ENCODE measurements at regions not wholly inside any gene's neighbourhood (a gene's known extent, or its start where the extent isn't known, plus 50 kb on each side); places are given as distances from the start of the nearest gene placed in this dataset.

DNA sequence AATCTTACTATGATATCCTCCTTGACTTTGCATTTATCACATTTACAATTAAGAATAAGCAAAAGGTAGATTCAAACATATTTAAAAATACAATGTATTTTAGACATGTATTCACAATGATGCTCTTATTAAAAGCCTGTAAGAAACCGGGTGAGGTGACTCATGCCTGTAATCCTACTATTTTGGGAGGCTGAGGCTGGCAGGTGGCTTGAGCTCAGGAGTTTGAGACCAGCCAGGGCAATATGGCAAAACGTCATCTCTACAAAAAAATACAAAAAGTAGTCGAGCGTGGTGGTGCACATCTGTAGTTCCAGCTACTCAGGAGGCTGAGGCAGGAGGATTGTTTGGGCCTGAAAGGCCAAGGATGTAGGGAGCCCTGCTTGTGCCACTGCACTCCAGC is 618.4 kb downstream of the CDH18 start:
- no peak for DNase-seq (ENCODE audit: low spot score)

DNA sequence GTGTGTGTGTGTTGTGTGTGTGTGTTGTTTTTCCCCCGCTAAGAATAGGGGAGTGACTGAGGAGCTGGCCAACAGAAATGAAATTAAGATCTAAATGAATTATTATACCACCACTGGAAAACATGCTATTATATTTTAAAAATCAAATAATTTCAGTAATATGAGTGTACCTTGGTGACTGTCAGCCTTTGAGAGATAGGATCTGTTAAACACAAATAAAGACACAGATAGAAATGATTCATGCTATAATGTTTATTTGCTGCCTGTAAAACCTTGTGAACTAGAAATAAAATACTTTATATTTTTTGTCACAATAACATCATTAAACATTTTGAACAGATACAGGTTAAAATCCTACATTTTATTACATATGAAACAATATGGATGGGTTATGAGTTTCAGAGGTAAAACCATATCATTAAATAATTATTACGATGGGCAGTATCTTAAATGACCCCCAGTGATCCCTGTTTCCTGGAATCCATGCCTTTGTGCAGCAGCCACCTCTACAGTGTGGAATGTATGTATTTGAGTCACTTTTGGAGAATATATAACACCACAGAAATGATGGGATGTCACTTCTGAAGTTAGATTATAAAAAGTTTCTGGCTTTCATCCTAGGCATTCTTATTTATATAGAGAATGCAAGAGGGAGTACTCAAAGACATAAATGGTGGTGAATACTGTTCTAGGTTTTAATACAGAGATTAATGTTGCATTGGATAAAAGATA is 617.2 kb downstream of the CDH18 start:
- DNase-seq (ENCODE audit: low spot score) = no peak

DNA sequence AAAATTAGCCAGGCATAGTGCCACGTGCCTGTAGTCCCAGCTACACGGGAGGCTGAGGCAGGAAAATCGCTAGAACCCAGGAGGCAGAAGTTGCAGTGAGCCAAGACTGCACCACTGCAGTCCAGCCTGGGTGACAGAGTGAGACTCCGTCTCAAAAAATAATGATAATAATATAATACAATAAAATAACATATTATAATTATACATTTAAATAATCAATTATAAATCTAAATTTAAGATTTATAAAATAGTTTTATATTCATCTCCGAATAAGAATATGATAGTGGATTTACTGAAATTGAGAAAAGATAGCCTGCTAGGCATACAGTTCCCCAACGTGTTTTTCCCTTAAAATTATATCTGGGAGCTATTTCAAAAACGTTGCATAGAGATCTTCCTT is 599.6 kb downstream of the CDH18 start:
- DNase-seq (ENCODE audit: low spot score) = no peak

DNA sequence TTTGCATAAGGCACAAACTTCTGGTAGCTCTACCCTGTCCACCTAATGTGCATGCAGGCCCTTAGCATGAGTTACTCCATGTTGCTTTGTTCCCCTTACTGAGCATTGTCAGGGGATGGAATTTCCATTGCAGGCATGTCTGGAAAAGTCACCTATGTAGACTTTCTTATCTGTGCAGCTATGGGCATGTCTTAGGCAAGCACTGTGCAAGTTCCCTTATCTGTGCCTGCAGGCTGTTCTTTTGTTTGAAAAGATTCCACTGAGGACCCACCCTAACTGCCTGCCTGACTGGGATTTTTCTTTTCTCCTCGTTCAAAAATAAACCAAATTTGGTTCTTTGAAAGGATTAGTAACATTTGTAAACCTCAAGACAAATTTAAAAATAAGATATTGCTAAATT is 587.0 kb downstream of the CDH18 start:
- DNase-seq (ENCODE audit: low spot score) = no peak

DNA sequence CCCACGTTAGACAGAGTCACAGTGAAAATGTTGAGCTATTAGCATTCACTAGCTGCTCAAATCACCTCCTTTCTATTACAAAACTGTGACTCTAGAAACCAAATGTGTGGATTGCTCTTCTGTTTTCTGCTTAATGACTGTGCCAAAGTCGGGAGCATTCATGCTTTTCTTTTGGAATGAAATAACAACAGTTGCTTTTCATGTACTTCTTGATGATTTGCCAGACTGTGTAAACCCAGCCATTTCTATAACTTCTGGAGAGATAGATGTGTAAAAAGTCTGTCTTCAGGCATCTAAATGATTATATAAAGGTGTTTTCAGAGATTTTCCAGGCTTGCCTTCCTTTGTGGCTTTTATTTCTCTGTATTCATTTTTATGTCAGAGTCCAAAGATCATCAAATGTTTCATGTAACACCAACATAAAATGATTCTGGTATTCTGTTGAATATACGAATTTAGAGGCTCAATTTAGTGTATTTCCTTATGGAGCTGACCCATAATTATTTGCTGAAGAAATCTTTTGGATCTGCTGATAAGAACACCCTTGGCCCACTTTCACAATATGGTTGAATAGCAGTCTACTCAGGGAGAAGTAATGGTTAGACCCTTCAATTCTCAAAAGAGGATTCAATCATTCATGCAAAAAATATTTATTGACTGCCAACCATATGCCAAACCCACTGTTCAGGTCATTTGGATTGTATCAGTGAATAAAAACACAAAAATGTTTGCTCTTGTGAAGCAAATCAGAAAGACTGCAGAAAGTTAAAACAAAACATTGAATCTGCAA is 581.2 kb downstream of the CDH18 start:
- no peak for DNase-seq (ENCODE audit: low spot score)

DNA sequence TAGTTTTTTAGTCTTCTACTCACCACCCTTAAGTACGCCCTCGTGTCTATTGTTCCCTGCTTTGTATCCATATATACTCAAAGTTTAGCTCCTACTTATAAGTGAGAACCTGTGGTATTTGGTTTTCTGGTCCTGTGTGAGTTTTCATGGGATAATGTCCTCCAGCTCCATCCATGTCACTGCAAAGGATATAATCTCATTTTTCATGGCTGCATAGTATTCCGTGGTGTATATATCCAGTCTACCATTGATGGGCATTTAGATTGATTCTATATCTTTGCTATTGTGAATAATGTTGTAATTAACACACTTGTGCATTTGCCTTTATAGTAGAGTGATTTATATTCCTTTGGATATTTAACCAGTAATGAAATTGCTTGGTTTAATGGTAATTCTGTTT is 579.9 kb downstream of the CDH18 start:
- DNase-seq (ENCODE audit: low spot score) = no peak

DNA sequence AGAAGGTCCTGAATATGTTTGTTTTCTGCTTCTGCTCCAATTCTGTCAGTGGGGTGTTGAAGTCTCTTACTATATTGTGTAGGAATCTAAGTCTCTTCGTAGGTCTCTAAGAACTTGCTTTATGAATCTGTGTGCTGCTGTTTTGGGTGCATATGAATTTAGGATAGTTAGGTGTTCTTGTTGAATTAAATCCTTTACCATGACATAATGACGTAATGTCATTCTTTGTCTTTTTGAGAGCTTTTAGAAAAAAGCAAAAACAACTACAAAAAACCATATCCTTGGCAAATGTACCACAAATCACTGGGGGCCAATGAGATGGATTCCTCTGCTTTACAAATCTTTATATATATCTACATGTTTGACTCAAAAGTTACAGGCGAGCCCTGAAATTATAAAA is 576.1 kb downstream of the CDH18 start:
- DNase-seq (ENCODE audit: low spot score) = no peak

Data from CD4-positive, alpha-beta T cell treated with Interleukin-6 at 100 ng/mL for 8 hours (primary cell).